ENCODE measurements at regions not wholly inside any gene's neighbourhood (a gene's known extent, or its start where the extent isn't known, plus 50 kb on each side); places are given as distances from the start of the nearest gene placed in this dataset.

DNA sequence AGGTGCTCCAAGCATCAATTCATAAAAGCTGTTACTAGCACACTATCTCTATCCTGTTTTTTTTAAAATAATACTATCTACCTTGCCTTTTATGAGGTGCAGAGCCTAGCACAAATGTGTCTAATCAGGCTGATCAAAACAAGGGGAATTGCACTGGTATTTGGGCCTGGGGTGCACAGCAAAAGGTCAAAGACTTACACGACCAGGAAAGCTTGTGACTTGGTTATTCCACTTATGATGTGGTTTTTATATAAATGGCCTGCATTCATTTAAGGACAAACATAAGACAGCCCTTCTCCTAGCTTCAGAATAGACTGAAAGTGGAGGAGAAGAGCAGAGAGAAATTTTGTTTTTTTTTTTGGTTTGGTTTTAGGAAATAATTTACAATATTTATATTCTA, 98.4 kb upstream of the SGIP1 start:
- no peak overlapping the region for H3K27ac ChIP-seq (ENCODE audit: insufficient read length, low read depth, low read length)
- H2BK12ac ChIP-seq (ENCODE audit: insufficient read length, low read depth, low read length), result no peak overlapping the region
- H3K4ac ChIP-seq (ENCODE audit: low read depth, low read length), result no peak overlapping the region
- WGBS (ENCODE audit: extremely low coverage, insufficient read length, low lambda C conversion rate), result no CpG with 5 or more reads among the region's 1 CpG
- H3K27me3 Mint-ChIP-seq (ENCODE audit: low read depth), result no peaks in the 10 kb centered on the region
- no peaks in the 10 kb centered on the region for H3K9me3 ChIP-seq (ENCODE audit: control insufficient read depth, low read depth, low read length)
- DNase-seq, result no peak
- no peak for TF ChIP-seq CTCF (conservative IDR thresholded peaks at IDR 0.05)
- H3K79me2 ChIP-seq (ENCODE audit: insufficient read depth, low read length), result no peaks in the 10 kb centered on the region
- peaks cover 7 to 11% of the 10 kb centered on the region in 2 experiments for H3K9me3 Mint-ChIP-seq
- no peak overlapping the region for H3K9ac ChIP-seq (ENCODE audit: extremely low read depth, insufficient read length, low read length)
- H3K23ac ChIP-seq (ENCODE audit: insufficient read length, low read depth, low read length), result no peak overlapping the region
- H3K4me1 ChIP-seq (ENCODE audit: insufficient read depth, low read length), result peaks cover 4% of the 10 kb centered on the region; the same call in 1 of the 2 replicates
- H2BK20ac ChIP-seq (ENCODE audit: low read depth, low read length, poor library complexity, severe bottlenecking), result no peak overlapping the region
- no peak overlapping the region for H3K14ac ChIP-seq (ENCODE audit: insufficient read depth, low read length)
- H2BK120ac ChIP-seq (ENCODE audit: low read depth, low read length, poor library complexity, severe bottlenecking), result no peak overlapping the region
- no peak overlapping the region for H2BK15ac ChIP-seq (ENCODE audit: low read depth, low read length)
- no peaks in the 10 kb centered on the region for H3K23me2 ChIP-seq (ENCODE audit: insufficient read length, low read depth, low read length, poor library complexity, severe bottlenecking)
- no peak overlapping the region for H2AFZ ChIP-seq (ENCODE audit: low read length)
- H4K8ac ChIP-seq (replicated peaks; ENCODE audit: insufficient read length, low read depth, low read length), result no peak overlapping the region
- no peak overlapping the region for H4K91ac ChIP-seq (ENCODE audit: insufficient read length, low read depth, low read length)
- no peak overlapping the region for H3K4me3 Mint-ChIP-seq
- no peaks in the 10 kb centered on the region for H3K79me1 ChIP-seq (ENCODE audit: insufficient read depth, low read depth, low read length, poor library complexity, severe bottlenecking)
- H4K5ac ChIP-seq (ENCODE audit: insufficient read length, low read depth, low read length), result no peak overlapping the region
- H3K27me3 ChIP-seq (ENCODE audit: insufficient read depth, low read length), result no peaks in the 10 kb centered on the region
- no peak overlapping the region for H2AK5ac ChIP-seq (ENCODE audit: insufficient read length, low read length)
- H3K36me3 Mint-ChIP-seq (ENCODE audit: insufficient read depth in 1 of 3, low read depth in 3 of 3), result peaks cover 2 to 12% (median 6%) of the 10 kb centered on the region in 3 experiments; a peak in 6 of 7 replicates
- H3K56ac ChIP-seq (ENCODE audit: insufficient read length, low read depth, low read length), result no peak overlapping the region
- H3K18ac ChIP-seq (ENCODE audit: insufficient read length, low read depth, low read length), result no peak overlapping the region
- H3T11ph ChIP-seq (ENCODE audit: low read length), result no peak overlapping the region
- H2BK5ac ChIP-seq (ENCODE audit: insufficient read length, low read length), result no peak overlapping the region
- no peaks in the 10 kb centered on the region for H4K20me1 ChIP-seq (ENCODE audit: control insufficient read depth, insufficient read depth, insufficient read length)
- no peak overlapping the region for H3K4me2 ChIP-seq (ENCODE audit: insufficient read depth, insufficient read length, low read length)
- H3K27ac Mint-ChIP-seq, result no peak overlapping the region
- peaks cover 32 to 50% of the 10 kb centered on the region in 2 experiments for H3K4me1 Mint-ChIP-seq

Data from H9 (cell line).